Heart left ventricle (tissue), 13 donors: ENCODE measurements at regions not wholly inside any gene's neighbourhood (a gene's known extent, or its start where the extent isn't known, plus 50 kb on each side); places are given as distances from the start of the nearest gene placed in this dataset.

Experiments used
- POLR2A ChIP-seq, 2 donors: fragments of 450-650 bp; IDR thresholded peaks; one replicate each; pipeline ENCODE4 v1.6.1; 2017; ENCODE audit warnings: antibody characterized with exemption in 2 of 2, mild to moderate bottlenecking in 2 of 2, moderate library complexity in 2 of 2
- TF ChIP-seq, protein P1 (sequence below), 12 donors: fragments of 200-600 bp; sonication (generic) in 4 of 12; IDR thresholded peaks; one replicate each; pipeline versions ENCODE4 v1.5.0 to v1.8.0; 2018 to 2022; ENCODE audit warnings: antibody characterized with exemption in 12 of 12, mild to moderate bottlenecking in 5 of 12
- donor health status: ischemic (EF 13 %, LVEDD 7.1; RV severe dilation, severe dysfunction).
- donor health status: DM: no; HTN: yes; CAD: no.
- donor health status: DM: no; HTN: no; CAD: no.
- donor health status: ischemic (EF 25% LVEDD 6.9; RV normal size, moderate dysfunction).
- donor health status: ischemic (EF 25% LVEDD 5.7; RV mildly dilated, moderate dysfunction).
- donor health status: ischemic (EF 35%, LVEDD 5.7; RV mildly dilated, moderate dysfunction).
- donor health status: nonischemic (EF 11% LVEDD 7.7; RV severe dilation, severe dysfunction).
- donor health status: DM: yes; HTN: yes; CAD: no.
- donor health status: PGD.
- donor health status: ischemic (EF 29% LVEDD 5.4; RV normal size, mild dysfunction).
- donor health status: nonischemic (EF 23%, LVEDD 6.1; RV moderate dilation, normal function).

DNA sequence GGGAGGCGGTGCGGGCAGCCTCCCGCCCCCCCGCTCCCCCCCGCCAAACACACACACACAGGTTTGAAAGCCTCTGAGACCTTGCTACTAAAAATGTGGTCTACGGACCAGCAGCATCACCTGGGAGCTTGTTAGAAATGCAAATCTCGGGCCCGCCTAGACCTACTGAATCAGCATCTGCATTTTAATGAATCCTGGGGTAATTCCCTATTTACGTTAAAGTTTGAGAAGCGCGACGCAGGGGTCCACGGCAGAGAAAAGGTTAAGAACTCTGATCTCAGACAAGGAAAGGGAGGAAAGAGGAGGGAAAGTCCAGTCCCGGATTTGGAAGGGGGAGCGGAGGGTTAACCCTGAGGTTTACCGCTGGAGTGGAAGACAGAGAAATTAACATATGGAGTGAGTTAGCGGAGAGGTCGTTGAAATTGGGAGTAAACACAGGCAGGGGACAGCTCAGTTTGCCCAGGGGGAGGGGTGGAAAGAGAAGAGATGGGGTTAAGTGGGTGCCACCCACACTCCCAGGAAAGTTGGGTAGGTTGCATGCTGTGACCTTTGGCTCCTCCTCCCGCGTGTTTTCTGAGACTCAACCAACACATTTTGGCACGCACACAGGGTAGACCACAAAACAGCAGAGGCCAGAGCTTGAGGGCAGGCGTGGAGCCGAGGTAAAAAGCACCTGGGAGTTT is 483.6 kb downstream of the BCOR start:
- TF ChIP-seq, protein P1, sequence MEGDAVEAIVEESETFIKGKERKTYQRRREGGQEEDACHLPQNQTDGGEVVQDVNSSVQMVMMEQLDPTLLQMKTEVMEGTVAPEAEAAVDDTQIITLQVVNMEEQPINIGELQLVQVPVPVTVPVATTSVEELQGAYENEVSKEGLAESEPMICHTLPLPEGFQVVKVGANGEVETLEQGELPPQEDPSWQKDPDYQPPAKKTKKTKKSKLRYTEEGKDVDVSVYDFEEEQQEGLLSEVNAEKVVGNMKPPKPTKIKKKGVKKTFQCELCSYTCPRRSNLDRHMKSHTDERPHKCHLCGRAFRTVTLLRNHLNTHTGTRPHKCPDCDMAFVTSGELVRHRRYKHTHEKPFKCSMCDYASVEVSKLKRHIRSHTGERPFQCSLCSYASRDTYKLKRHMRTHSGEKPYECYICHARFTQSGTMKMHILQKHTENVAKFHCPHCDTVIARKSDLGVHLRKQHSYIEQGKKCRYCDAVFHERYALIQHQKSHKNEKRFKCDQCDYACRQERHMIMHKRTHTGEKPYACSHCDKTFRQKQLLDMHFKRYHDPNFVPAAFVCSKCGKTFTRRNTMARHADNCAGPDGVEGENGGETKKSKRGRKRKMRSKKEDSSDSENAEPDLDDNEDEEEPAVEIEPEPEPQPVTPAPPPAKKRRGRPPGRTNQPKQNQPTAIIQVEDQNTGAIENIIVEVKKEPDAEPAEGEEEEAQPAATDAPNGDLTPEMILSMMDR (IDR thresholded peaks at IDR 0.05) = no peak
- no peak for TF ChIP-seq POLR2A (IDR thresholded peaks at IDR 0.05)
